ENCODE measurements at regions not wholly inside any gene's neighbourhood (a gene's known extent, or its start where the extent isn't known, plus 50 kb on each side); places are given as distances from the start of the nearest gene placed in this dataset.

GRCh38 chr2:59041139-59041538 lies 800.0 kb upstream of the FANCL start:
- H3K79me2 ChIP-seq (ENCODE audit: insufficient read depth, low read length) = no peaks in the 10 kb centered on the region
- no peak overlapping the region for H3K4me2 ChIP-seq (ENCODE audit: insufficient read depth, low read length)
- ATAC-seq (ENCODE audit: insufficient read depth, low read depth) (no peak), DNase-seq (no peak)
- no peaks in the 10 kb centered on the region for H4K20me1 ChIP-seq (ENCODE audit: insufficient read depth, low read length)
- no peak overlapping the region for H2AFZ ChIP-seq (ENCODE audit: low read depth, low read length)
- no peaks in the 10 kb centered on the region for H3K36me3 ChIP-seq (ENCODE audit: insufficient read depth, low read length)
- H3K4me3 ChIP-seq (ENCODE audit: low read depth in 1 of 2, low read length in 2 of 2) = no peak overlapping the region
- no peaks in the 10 kb centered on the region for H3K9me3 ChIP-seq (ENCODE audit: insufficient read depth, low read length, severe bottlenecking)
- TF ChIP-seq CTCF (IDR thresholded peaks at IDR 0.05; ENCODE audit: borderline replicate concordance, extremely low read depth, low read length, poor library complexity, severe bottlenecking) = no peak
- no peak for TF ChIP-seq EZH2 (IDR thresholded peaks at IDR 0.05; ENCODE audit: borderline replicate concordance, low read depth, low read length, severe bottlenecking)
- H3K4me1 ChIP-seq (ENCODE audit: insufficient read depth, low read length) = peaks cover 16% of the 10 kb centered on the region
- no peaks in the 10 kb centered on the region for H3K27me3 ChIP-seq (ENCODE audit: insufficient read depth, low read length, poor library complexity)
- H3K27ac ChIP-seq (ENCODE audit: low read length) = no peak overlapping the region
- no peak overlapping the region for H3K9ac ChIP-seq (ENCODE audit: low read depth, low read length)

GRCh38 chr2:59034837-59035236 lies 793.7 kb upstream of the FANCL start:
- TF ChIP-seq CTCF (IDR thresholded peaks at IDR 0.05; ENCODE audit: borderline replicate concordance, extremely low read depth, low read length, poor library complexity, severe bottlenecking) (no peak), EZH2 (IDR thresholded peaks at IDR 0.05; ENCODE audit: borderline replicate concordance, low read depth, low read length, severe bottlenecking) (no peak)
- Histone ChIP-seq H3K27ac (ENCODE audit: low read length) (no peak overlapping the region), H3K4me3 (ENCODE audit: low read depth in 1 of 2, low read length in 2 of 2) (no peak overlapping the region), H3K27me3 (ENCODE audit: insufficient read depth, low read length, poor library complexity) (no peaks in the 10 kb centered on the region), H3K4me2 (ENCODE audit: insufficient read depth, low read length) (no peak overlapping the region), H4K20me1 (ENCODE audit: insufficient read depth, low read length) (no peaks in the 10 kb centered on the region), H3K9me3 (ENCODE audit: insufficient read depth, low read length, severe bottlenecking) (no peaks in the 10 kb centered on the region), H3K79me2 (ENCODE audit: insufficient read depth, low read length) (no peaks in the 10 kb centered on the region), H2AFZ (ENCODE audit: low read depth, low read length) (no peak overlapping the region), H3K9ac (ENCODE audit: low read depth, low read length) (no peak overlapping the region), H3K4me1 (ENCODE audit: insufficient read depth, low read length) (no peaks in the 10 kb centered on the region), H3K36me3 (ENCODE audit: insufficient read depth, low read length) (no peaks in the 10 kb centered on the region)
- ATAC-seq (ENCODE audit: insufficient read depth, low read depth) (no peak), DNase-seq (no peak)

- TF ChIP-seq EZH2 (IDR thresholded peaks at IDR 0.05; ENCODE audit: borderline replicate concordance, low read depth, low read length, severe bottlenecking) = no peak
- TF ChIP-seq CTCF (IDR thresholded peaks at IDR 0.05; ENCODE audit: borderline replicate concordance, extremely low read depth, low read length, poor library complexity, severe bottlenecking) = no peak
- no peaks in the 10 kb centered on the region for H3K4me1 ChIP-seq (ENCODE audit: insufficient read depth, low read length)
Observed at GRCh38 chr2:59034106-59034505, 793.0 kb upstream of the FANCL start.

GRCh38 chr2:59033661-59034060 lies 792.5 kb upstream of the FANCL start:
- Histone ChIP-seq H3K36me3 (ENCODE audit: insufficient read depth, low read length) (no peaks in the 10 kb centered on the region), H3K9me3 (ENCODE audit: insufficient read depth, low read length, severe bottlenecking) (no peaks in the 10 kb centered on the region), H3K9ac (ENCODE audit: low read depth, low read length) (no peak overlapping the region), H3K4me1 (ENCODE audit: insufficient read depth, low read length) (no peaks in the 10 kb centered on the region), H3K79me2 (ENCODE audit: insufficient read depth, low read length) (no peaks in the 10 kb centered on the region), H3K27me3 (ENCODE audit: insufficient read depth, low read length, poor library complexity) (no peaks in the 10 kb centered on the region), H4K20me1 (ENCODE audit: insufficient read depth, low read length) (no peaks in the 10 kb centered on the region), H2AFZ (ENCODE audit: low read depth, low read length) (no peak overlapping the region), H3K4me3 (ENCODE audit: low read depth in 1 of 2, low read length in 2 of 2) (no peak overlapping the region), H3K4me2 (ENCODE audit: insufficient read depth, low read length) (no peak overlapping the region), H3K27ac (ENCODE audit: low read length) (no peak overlapping the region)
- TF ChIP-seq EZH2 (IDR thresholded peaks at IDR 0.05; ENCODE audit: borderline replicate concordance, low read depth, low read length, severe bottlenecking) (no peak), CTCF (IDR thresholded peaks at IDR 0.05; ENCODE audit: borderline replicate concordance, extremely low read depth, low read length, poor library complexity, severe bottlenecking) (no peak)
- ATAC-seq (ENCODE audit: insufficient read depth, low read depth) (no peak), DNase-seq (no peak)

More at GRCh38 chr2:59034106-59034505, 793.0 kb upstream of the FANCL start:
- H3K27ac ChIP-seq (ENCODE audit: low read length) = no peak overlapping the region
- no peak overlapping the region for H3K4me2 ChIP-seq (ENCODE audit: insufficient read depth, low read length)
- H3K4me3 ChIP-seq (ENCODE audit: low read depth in 1 of 2, low read length in 2 of 2) = no peak overlapping the region
- no peaks in the 10 kb centered on the region for H3K9me3 ChIP-seq (ENCODE audit: insufficient read depth, low read length, severe bottlenecking)
- H3K27me3 ChIP-seq (ENCODE audit: insufficient read depth, low read length, poor library complexity) = no peaks in the 10 kb centered on the region
- H3K9ac ChIP-seq (ENCODE audit: low read depth, low read length) = no peak overlapping the region
- no peak overlapping the region for H2AFZ ChIP-seq (ENCODE audit: low read depth, low read length)
- H3K36me3 ChIP-seq (ENCODE audit: insufficient read depth, low read length) = no peaks in the 10 kb centered on the region
- DNase-seq (no peak), ATAC-seq (ENCODE audit: insufficient read depth, low read depth) (no peak)
- H4K20me1 ChIP-seq (ENCODE audit: insufficient read depth, low read length) = no peaks in the 10 kb centered on the region
- no peaks in the 10 kb centered on the region for H3K79me2 ChIP-seq (ENCODE audit: insufficient read depth, low read length)
